CD8-positive, alpha-beta memory T cell (primary cell): ENCODE measurements at regions not wholly inside any gene's neighbourhood (a gene's known extent, or its start where the extent isn't known, plus 50 kb on each side); places are given as distances from the start of the nearest gene placed in this dataset.
"Not testable (repeated sequence)": the region's sequence is repeated elsewhere in the genome, so short reads cannot be mapped to it uniquely, and the experiment has no call there.

Experiments
- CTCF ChIA-PET: fragments of 350-600 bp; sonication (Branson Sonifier 250); formaldehyde crosslinking; loops from one replicate; lab custom pipeline; 2021; ENCODE audit warnings: antibody characterized with exemption; lab: Charles Lee
- POLR2A ChIA-PET: fragments of 350-600 bp; sonication (Branson Sonifier 250); formaldehyde crosslinking; loops from one replicate; lab custom pipeline; 2021; ENCODE audit warnings: antibody characterized with exemption; lab: Charles Lee
- DNase-seq, 5 donors: peaks; one replicate each; pipeline versions ENCODE4 v3.0.0 to v3.0.0-alpha.2; 2020 to 2022; ENCODE audit warnings: mixed read lengths in 1 of 5
- H3K27ac ChIP-seq: one replicate; pipeline ENCODE4 v1.7.0; 2013; ENCODE audit warnings: low read depth, mild to moderate bottlenecking, low read length, moderate library complexity
- H3K27me3 ChIP-seq: 2 replicates; pipeline ENCODE4 v1.7.0; 2013; ENCODE audit warnings: low read length, mild to moderate bottlenecking; ENCODE audit not compliant: insufficient read depth, poor library complexity, severe bottlenecking
- H3K36me3 ChIP-seq: 2 replicates; pipeline ENCODE4 v1.7.0; 2013; ENCODE audit warnings: mild to moderate bottlenecking, low read length, moderate library complexity; ENCODE audit not compliant: insufficient read depth
- H3K4me1 ChIP-seq: 2 replicates; pipeline ENCODE4 v1.7.0; 2013; ENCODE audit warnings: mild to moderate bottlenecking, low read length, moderate library complexity; ENCODE audit not compliant: insufficient read depth
- H3K4me3 ChIP-seq: 2 replicates; pipeline ENCODE4 v1.7.0; 2013; ENCODE audit warnings: mild to moderate bottlenecking, low read length
- H3K9me3 ChIP-seq: 2 replicates; pipeline ENCODE4 v1.7.0; 2013; ENCODE audit warnings: mild to moderate bottlenecking, low read length
- H3K27ac Mint-ChIP-seq, 8 donors: one replicate each; pipeline ENCODE4 v1.8.0; 2020 to 2021; ENCODE audit warnings: mixed read lengths in 8 of 8, mild to moderate bottlenecking in 6 of 8, inconsistent platforms in 3 of 8, moderate library complexity in 3 of 8
- H3K27me3 Mint-ChIP-seq, 2 donors: one replicate each; pipeline ENCODE4 v1.8.0; 2020 to 2021; ENCODE audit warnings: mixed read lengths in 2 of 2, mild to moderate bottlenecking in 1 of 2, moderate library complexity in 1 of 2
- H3K36me3 Mint-ChIP-seq, 3 donors: one replicate each; pipeline ENCODE4 v1.8.0; 2020 to 2021; ENCODE audit warnings: mixed read lengths in 3 of 3, inconsistent platforms in 1 of 3, mild to moderate bottlenecking in 1 of 3
- H3K4me1 Mint-ChIP-seq, 3 donors: one replicate each; pipeline ENCODE4 v1.8.0; 2020 to 2021; ENCODE audit warnings: mixed read lengths in 3 of 3, inconsistent platforms in 1 of 3, mild to moderate bottlenecking in 1 of 3
- H3K4me3 Mint-ChIP-seq, 7 donors: one replicate each; pipeline ENCODE4 v1.8.0; 2020 to 2021; ENCODE audit warnings: mixed read lengths in 7 of 7, mild to moderate bottlenecking in 6 of 7, moderate library complexity in 4 of 7, inconsistent platforms in 2 of 7
- H3K9me3 Mint-ChIP-seq, 5 donors: one replicate each; pipeline ENCODE4 v1.8.0; 2020 to 2022; ENCODE audit warnings: mixed read lengths in 5 of 5, mild to moderate bottlenecking in 3 of 5, moderate library complexity in 2 of 5, inconsistent platforms in 1 of 5

- Mint-ChIP-seq H3K9me3 (peaks cover 7 to 24% (median 10%) of the 10 kb centered on the region in 5 donors), H3K36me3 (peaks cover 0 to 32% (median 8%) of the 10 kb centered on the region in 3 donors), H3K4me1 (peaks cover 0 to 11% (median 0%) of the 10 kb centered on the region in 3 donors), H3K27ac (peak overlapping the region in 1 of 8 donors; percentile 52)
- H3K27me3 ChIP-seq, H3K4me3 Mint-ChIP-seq, H3K27me3 Mint-ChIP-seq, H3K36me3 ChIP-seq, POLR2A ChIA-PET, DNase-seq, CTCF ChIA-PET, H3K9me3 ChIP-seq, H3K4me1 ChIP-seq, H3K27ac ChIP-seq, H3K4me3 ChIP-seq: not testable (repeated sequence)
Measured at GRCh38 chr5:87049012-87049411, 218.7 kb upstream of the RASA1 start.

- Mint-ChIP-seq H3K36me3 (peaks cover 0 to 29% (median 8%) of the 10 kb centered on the region in 3 donors), H3K27me3 (no peaks in the 10 kb centered on the region), H3K4me3 (no peak overlapping the region), H3K27ac (no peak overlapping the region), H3K9me3 (peaks cover 7 to 24% (median 10%) of the 10 kb centered on the region in 5 donors), H3K4me1 (peaks cover 0 to 11% (median 0%) of the 10 kb centered on the region in 3 donors)
- Histone ChIP-seq H3K27ac (no peak overlapping the region), H3K4me3 (no peak overlapping the region), H3K36me3 (no peaks in the 10 kb centered on the region), H3K4me1 (no peaks in the 10 kb centered on the region), H3K9me3 (no peaks in the 10 kb centered on the region), H3K27me3 (no peaks in the 10 kb centered on the region)
- DNase-seq, result no peak
- ChIA-PET POLR2A (no interaction called here), CTCF (no interaction called here)
Measured at GRCh38 chr5:87051502-87052113, 216.1 kb upstream of the RASA1 start.

GRCh38 chr5:87053146-87053545, 214.5 kb upstream of the RASA1 start:
- Mint-ChIP-seq H3K4me3 (no peak overlapping the region), H3K36me3 (peaks cover 0 to 27% (median 8%) of the 10 kb centered on the region in 3 donors), H3K9me3 (peaks cover 7 to 22% (median 10%) of the 10 kb centered on the region in 5 donors), H3K4me1 (peaks cover 0 to 11% (median 0%) of the 10 kb centered on the region in 3 donors), H3K27me3 (no peaks in the 10 kb centered on the region), H3K27ac (no peak overlapping the region)
- Histone ChIP-seq H3K4me3 (no peak overlapping the region), H3K27ac (no peak overlapping the region), H3K9me3 (no peaks in the 10 kb centered on the region), H3K36me3 (no peaks in the 10 kb centered on the region), H3K4me1 (no peaks in the 10 kb centered on the region), H3K27me3 (no peaks in the 10 kb centered on the region)
- CTCF ChIA-PET, result no interaction called here
- DNase-seq, result no peak
- POLR2A ChIA-PET, result no interaction called here

- peaks cover 1 to 7% (median 4%) of the 10 kb centered on the region in 5 donors for H3K9me3 Mint-ChIP-seq
- Histone ChIP-seq H3K9me3 (no peaks in the 10 kb centered on the region), H3K4me3 (no peak overlapping the region), H3K4me1 (no peaks in the 10 kb centered on the region), H3K27me3 (no peaks in the 10 kb centered on the region), H3K36me3 (no peaks in the 10 kb centered on the region), H3K27ac (no peak overlapping the region)
- peaks cover 0 to 17% (median 8%) of the 10 kb centered on the region in 3 donors for H3K36me3 Mint-ChIP-seq
- H3K27me3 Mint-ChIP-seq, result no peaks in the 10 kb centered on the region
- peaks cover 0 to 11% (median 0%) of the 10 kb centered on the region in 3 donors for H3K4me1 Mint-ChIP-seq
- POLR2A ChIA-PET, result no interaction called here
- no peak overlapping the region for H3K4me3 Mint-ChIP-seq
- CTCF ChIA-PET, result no interaction called here
- H3K27ac Mint-ChIP-seq, result no peak overlapping the region
- no peak for DNase-seq
Measured at GRCh38 chr5:87054821-87055220, 212.9 kb upstream of the RASA1 start.

- no peak overlapping the region for H3K27ac ChIP-seq
- H3K36me3 ChIP-seq, result no peaks in the 10 kb centered on the region
- Mint-ChIP-seq H3K9me3 (peaks cover 8 to 19% (median 16%) of the 10 kb centered on the region in 5 donors), H3K36me3 (peaks cover 2 to 36% (median 4%) of the 10 kb centered on the region in 3 donors), H3K4me1 (no peaks in the 10 kb centered on the region), H3K27me3 (no peaks in the 10 kb centered on the region), H3K4me3 (no peak overlapping the region), H3K27ac (no peak overlapping the region)
- DNase-seq, result no peak
- H3K27me3 ChIP-seq, result no peaks in the 10 kb centered on the region
- POLR2A ChIA-PET, result no interaction called here
- H3K4me1 ChIP-seq, result no peaks in the 10 kb centered on the region
- no peak overlapping the region for H3K4me3 ChIP-seq
- CTCF ChIA-PET, result no interaction called here
- no peaks in the 10 kb centered on the region for H3K9me3 ChIP-seq
Measured at GRCh38 chr5:87061046-87061445, 206.6 kb upstream of the RASA1 start.

GRCh38 chr5:87069311-87069710, 198.4 kb upstream of the RASA1 start:
- H3K27me3 Mint-ChIP-seq, result no peaks in the 10 kb centered on the region
- no peaks in the 10 kb centered on the region for H3K36me3 Mint-ChIP-seq
- no peaks in the 10 kb centered on the region for H3K9me3 ChIP-seq
- POLR2A ChIA-PET, result no interaction called here
- CTCF ChIA-PET, result interaction anchor here (1.5 kb wide), 1 partner anchor 331 kb away, joined by 6 read pairs; no protein-coding TSS in a partner anchor
- peaks cover 16 to 30% (median 24%) of the 10 kb centered on the region in 3 donors for H3K4me1 Mint-ChIP-seq
- H3K4me1 ChIP-seq, result peaks cover 8% of the 10 kb centered on the region
- H3K36me3 ChIP-seq, result no peaks in the 10 kb centered on the region
- no peak overlapping the region for H3K4me3 ChIP-seq
- DNase-seq, result no peak
- no peaks in the 10 kb centered on the region for H3K27me3 ChIP-seq
- H3K27ac Mint-ChIP-seq, result peak overlapping the region in 3 of 8 donors; percentile 32 to 44 (median 43)
- no peak overlapping the region for H3K27ac ChIP-seq
- no peak overlapping the region for H3K4me3 Mint-ChIP-seq
- peaks cover 0 to 3% (median 0%) of the 10 kb centered on the region in 5 donors for H3K9me3 Mint-ChIP-seq

- CTCF ChIA-PET, result interaction anchor here (1.3 to 1.5 kb wide), 3 partner anchors 125 to 330 kb away, joined by 3 to 6 read pairs (median 3); no protein-coding TSS in a partner anchor
- Mint-ChIP-seq H3K36me3 (no peaks in the 10 kb centered on the region), H3K27me3 (no peaks in the 10 kb centered on the region), H3K9me3 (peaks cover 0 to 3% (median 0%) of the 10 kb centered on the region in 5 donors), H3K27ac (peak overlapping the region in 3 of 8 donors; percentile 6 to 44 (median 43)), H3K4me3 (peak overlapping the region in 1 of 7 donors; percentile 2), H3K4me1 (peaks cover 24 to 38% (median 32%) of the 10 kb centered on the region in 3 donors)
- no peaks in the 10 kb centered on the region for H3K36me3 ChIP-seq
- H3K9me3 ChIP-seq, result no peaks in the 10 kb centered on the region
- H3K27ac ChIP-seq, result no peak overlapping the region
- no peaks in the 10 kb centered on the region for H3K27me3 ChIP-seq
- peak in 1 of 5 donors; percentile 44 for DNase-seq
- POLR2A ChIA-PET, result interaction anchor here (1.6 kb wide), 1 partner anchor 11 kb away, joined by 3 read pairs; no protein-coding TSS in a partner anchor
- H3K4me3 ChIP-seq, result no peak overlapping the region
- H3K4me1 ChIP-seq, result peaks cover 16% of the 10 kb centered on the region
Measured at GRCh38 chr5:87069974-87070608, 197.6 kb upstream of the RASA1 start.

GRCh38 chr5:87074072-87074471, 193.6 kb upstream of the RASA1 start:
- Histone ChIP-seq H3K27ac (no peak overlapping the region), H3K4me1 (peaks cover 31% of the 10 kb centered on the region), H3K27me3 (no peaks in the 10 kb centered on the region), H3K4me3 (no peak overlapping the region), H3K9me3 (no peaks in the 10 kb centered on the region), H3K36me3 (no peaks in the 10 kb centered on the region)
- H3K27me3 Mint-ChIP-seq, result no peaks in the 10 kb centered on the region
- H3K4me1 Mint-ChIP-seq, result peaks cover 46 to 64% (median 50%) of the 10 kb centered on the region in 3 donors
- peaks cover 0 to 3% (median 0%) of the 10 kb centered on the region in 5 donors for H3K9me3 Mint-ChIP-seq
- peaks cover 0 to 4% (median 0%) of the 10 kb centered on the region in 3 donors for H3K36me3 Mint-ChIP-seq
- no peak for DNase-seq
- H3K27ac Mint-ChIP-seq, result peak overlapping the region; percentile 36 to 98 (median 60)
- ChIA-PET CTCF (no interaction called here), POLR2A (no interaction called here)
- peak overlapping the region in 3 of 7 donors; percentile 14 to 72 (median 15) for H3K4me3 Mint-ChIP-seq
